HuH-7.5 (cell line): ENCODE measurements at regions not wholly inside any gene's neighbourhood (a gene's known extent, or its start where the extent isn't known, plus 50 kb on each side); places are given as distances from the start of the nearest gene placed in this dataset.
"Not testable (repeated sequence)": the region's sequence is repeated elsewhere in the genome, so short reads cannot be mapped to it uniquely, and the experiment has no call there.

Experiments
- DNase-seq: peaks from one replicate; pipeline ENCODE4 v3.0.0; 2011; ENCODE audit warnings: low spot score

GRCh38 chr7:115642194-115642593, 388.4 kb downstream of the TFEC start:
- no peak for DNase-seq

- DNase-seq, result no peak
Measured at GRCh38 chr7:115638853-115639252, 391.7 kb downstream of the TFEC start.

DNA sequence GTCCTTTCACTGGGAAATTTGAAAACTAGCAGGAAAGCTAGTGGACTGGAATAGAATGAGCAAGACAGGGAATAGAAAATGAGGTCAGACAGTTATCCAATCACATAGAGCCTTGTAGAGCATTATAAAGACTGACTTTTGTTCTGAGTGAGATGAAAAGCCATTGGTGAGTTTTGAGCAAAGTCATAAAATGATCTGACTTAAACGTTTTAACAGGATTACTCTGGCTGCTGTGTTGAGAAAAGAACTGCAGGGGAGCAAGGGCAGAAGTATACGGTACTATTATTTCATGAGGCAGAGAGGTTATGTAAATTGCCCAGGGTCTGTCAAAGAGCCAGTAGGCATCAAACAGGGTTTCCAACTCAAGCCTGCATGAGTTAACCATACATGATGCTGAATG, 393.4 kb downstream of the TFEC start:
- DNase-seq, result no peak

- DNase-seq, result no peak
Measured at GRCh38 chr7:115635876-115636275, 394.7 kb downstream of the TFEC start.

GRCh38 chr7:115635376-115635775, 395.2 kb downstream of the TFEC start:
- no peak for DNase-seq

- DNase-seq, result no peak
Measured at GRCh38 chr7:115634633-115635032, 395.9 kb downstream of the TFEC start.

DNA sequence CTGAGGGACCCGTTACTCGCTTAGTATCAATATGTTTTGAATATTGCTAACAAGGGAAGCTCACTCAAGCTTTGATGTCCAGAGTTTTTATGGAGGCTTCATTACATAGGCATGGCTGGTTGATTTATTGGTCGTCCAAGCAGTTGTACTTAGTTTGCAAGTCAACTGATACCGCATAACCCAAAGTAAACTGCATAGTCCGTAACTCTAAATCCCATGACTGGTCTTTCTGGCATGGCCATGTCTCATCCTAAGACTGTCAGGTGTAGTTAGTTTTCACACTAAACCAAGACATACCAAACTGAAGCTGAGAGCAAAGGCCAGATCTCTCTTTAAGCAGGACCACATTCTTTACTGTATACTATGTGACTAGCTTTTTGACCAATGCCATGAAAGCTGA, 397.9 kb downstream of the TFEC start:
- no peak for DNase-seq

DNA sequence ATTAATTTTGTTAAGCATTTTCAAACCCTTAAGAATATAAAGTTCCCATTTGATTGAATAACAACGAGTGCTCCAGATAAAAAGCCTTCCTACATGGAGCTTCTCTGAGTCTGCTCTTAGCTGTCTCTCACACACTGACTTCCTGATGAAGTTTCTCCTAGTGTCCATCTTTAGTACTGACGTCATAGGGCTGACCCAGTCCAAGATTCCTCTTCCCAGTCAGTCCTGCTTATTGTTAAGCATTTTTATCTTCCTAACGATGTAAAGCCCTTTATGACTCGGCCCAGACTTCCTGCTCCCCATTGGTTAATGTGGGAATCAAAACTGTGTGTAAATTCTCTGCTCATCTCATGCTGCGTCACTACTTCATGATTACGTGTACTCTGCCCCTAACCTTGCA, 398.8 kb downstream of the TFEC start:
- no peak for DNase-seq

- DNase-seq, result no peak
Measured at GRCh38 chr7:115630049-115630448, 400.5 kb downstream of the TFEC start.

- DNase-seq, result no peak
Measured at GRCh38 chr7:115618676-115619075, 411.9 kb downstream of the TFEC start.

DNA sequence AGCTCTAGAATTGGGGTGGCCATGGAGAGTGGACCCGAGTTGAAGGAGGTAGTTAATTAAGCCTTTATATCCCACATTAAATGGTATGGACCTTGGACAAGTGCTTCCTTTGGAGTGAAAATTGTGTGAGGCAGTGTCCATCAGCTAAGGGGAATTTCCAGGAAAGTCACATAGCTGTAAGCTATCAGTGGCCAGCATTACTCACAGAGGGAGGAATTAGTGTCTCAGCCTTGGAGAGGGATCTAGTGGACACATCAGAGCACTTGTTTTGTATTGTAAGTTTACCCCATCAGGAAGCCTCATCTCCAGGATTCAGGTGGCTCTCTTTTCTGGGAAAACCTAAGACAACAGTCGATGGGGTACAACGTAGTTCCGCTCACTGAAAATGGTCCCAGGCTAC, 416.7 kb downstream of the TFEC start:
- DNase-seq, result no peak

DNA sequence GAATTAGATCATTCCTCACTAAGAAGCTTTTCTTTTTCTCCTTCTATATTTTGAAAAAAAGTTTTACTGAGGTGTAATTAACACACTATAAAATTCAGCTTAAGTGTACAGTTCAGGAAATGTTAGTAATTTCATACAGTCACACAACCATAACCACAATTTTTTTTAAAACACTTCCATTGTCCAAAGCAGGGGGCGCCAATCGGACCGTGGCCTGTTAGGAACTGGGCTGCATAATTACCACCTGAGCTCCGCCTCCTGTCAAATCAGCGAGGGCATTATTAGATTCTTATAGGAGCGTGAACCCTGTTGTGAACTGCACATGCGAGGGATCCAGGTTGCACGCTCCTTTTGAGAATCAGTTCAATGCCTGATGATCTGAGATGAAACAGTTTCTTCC, 427.1 kb downstream of the TFEC start:
- no peak for DNase-seq

GRCh38 chr7:115600207-115600606, 430.4 kb downstream of the TFEC start:
- no peak for DNase-seq

DNA sequence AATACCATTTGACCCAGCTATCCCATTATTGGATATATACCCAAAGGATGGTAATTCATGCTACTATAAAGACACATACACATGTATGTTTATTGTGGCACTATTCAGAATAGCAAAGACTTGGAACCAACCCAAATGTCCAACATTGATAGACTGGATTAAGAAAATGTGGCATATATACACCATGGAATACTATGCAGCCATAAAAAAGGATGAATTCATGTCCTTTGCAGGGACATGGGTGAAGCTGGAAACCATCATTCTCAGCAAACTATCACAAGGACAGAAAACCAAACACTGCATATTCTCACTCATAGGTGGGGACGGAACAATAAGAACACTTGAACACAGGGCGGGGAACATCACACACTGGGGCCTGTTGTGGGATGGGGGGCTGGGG, 431.4 kb downstream of the TFEC start:
- DNase-seq, result not testable (repeated sequence)

DNA sequence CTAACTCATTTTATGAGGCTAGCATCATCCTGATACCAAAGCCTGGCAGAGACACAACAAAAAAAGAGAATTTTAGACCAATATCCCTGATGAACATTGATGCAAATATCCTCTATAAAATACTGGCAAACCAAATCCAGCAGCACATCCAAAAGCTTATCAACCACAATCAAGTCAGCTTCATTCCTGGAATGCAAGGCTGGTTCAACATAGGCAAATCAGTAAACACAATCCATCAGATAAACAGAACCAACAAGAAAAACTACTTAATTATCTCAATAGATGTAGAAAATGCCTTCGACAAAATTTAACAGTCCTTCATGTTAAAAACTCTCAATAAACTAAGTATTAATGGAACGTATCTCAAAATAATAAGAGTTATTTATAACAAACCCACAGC, 433.3 kb downstream of the TFEC start:
- not testable (repeated sequence) for DNase-seq

GRCh38 chr7:115593111-115593510, 437.5 kb downstream of the TFEC start:
- DNase-seq, result no peak

GRCh38 chr7:115585015-115585718, 445.4 kb downstream of the TFEC start:
- DNase-seq, result no peak

DNA sequence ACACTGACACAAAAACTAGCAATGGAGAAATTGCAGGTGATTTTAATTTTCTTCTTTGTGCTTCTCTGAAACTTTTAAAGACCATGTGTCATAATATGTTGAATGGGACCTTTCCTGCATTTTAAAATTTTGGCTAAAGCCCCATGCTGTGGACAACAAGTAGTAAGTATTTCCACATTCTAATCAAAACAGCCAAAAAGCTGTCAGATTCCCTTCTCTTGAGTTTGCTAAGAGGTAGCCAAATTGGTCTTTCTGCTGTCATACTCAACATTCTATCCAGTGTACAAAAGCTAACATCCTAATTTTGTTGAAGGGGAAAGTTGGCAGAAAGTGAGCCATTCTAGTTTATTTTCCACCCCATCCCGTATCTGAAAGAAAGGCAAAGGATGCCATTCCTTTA, 447.6 kb downstream of the TFEC start:
- DNase-seq, result no peak

DNA sequence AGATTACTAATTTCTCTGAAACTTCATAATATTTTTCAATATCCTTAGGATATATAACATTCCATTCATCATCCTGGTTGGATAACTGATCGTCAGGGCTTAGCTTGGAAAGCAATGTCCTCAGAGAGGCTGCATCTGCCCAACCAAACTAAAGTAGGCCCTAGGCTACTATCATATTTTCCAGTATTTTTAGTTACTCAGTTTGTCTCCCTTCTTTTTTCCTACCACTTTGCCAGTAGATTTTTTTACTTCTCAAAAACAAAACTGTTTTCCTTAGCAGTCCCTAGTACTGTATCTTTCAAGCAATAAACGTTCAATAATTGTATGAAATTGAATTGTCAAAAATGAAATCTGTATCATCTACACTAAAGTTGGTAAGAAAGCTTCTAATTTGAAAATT, 452.0 kb downstream of the TFEC start:
- no peak for DNase-seq

GRCh38 chr7:115574681-115575291, 455.8 kb downstream of the TFEC start:
- DNase-seq, result no peak

DNA sequence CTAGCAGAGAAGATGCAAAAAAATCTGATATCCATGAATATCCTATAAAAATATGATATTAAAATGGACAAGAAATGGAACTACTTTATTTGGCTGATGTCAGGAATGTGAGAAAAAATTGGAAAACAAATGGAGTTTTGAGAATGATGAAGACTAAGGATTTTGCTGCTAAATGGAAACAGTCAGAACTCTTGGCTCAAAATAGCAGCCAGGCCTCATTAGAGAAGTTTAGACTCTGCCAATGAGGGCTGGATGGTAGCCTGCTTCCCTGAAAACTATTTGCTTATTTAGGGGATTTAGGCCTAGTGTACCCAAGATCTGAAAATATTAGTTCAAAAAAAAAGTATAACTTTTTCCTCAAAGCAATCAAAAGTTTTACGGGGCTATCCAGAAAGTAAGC, 458.5 kb downstream of the TFEC start:
- no peak for DNase-seq

GRCh38 chr7:115561335-115562110, 469.0 kb downstream of the TFEC start:
- no peak for DNase-seq

GRCh38 chr7:115559877-115560276, 470.7 kb downstream of the TFEC start:
- DNase-seq, result no peak
